ENCODE measurements at regions not wholly inside any gene's neighbourhood (a gene's known extent, or its start where the extent isn't known, plus 50 kb on each side); places are given as distances from the start of the nearest gene placed in this dataset.

DNA sequence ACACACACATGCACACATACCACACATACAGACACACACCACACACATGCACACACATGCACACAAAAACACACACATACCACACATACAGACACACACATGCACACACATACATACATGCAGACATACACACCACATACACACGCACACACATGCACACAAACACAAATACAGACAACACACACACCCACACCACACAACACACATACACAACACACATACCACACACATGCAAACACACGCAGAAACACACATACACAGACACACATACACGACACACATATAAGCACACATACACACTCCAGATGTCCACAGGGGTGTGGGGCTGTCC lies 60.1 kb upstream of the PPP2R2D start:
- no peaks in the 10 kb centered on the region for H3K27me3 Mint-ChIP-seq (ENCODE audit: unreplicated experiment)
- TF ChIP-seq, protein P1, sequence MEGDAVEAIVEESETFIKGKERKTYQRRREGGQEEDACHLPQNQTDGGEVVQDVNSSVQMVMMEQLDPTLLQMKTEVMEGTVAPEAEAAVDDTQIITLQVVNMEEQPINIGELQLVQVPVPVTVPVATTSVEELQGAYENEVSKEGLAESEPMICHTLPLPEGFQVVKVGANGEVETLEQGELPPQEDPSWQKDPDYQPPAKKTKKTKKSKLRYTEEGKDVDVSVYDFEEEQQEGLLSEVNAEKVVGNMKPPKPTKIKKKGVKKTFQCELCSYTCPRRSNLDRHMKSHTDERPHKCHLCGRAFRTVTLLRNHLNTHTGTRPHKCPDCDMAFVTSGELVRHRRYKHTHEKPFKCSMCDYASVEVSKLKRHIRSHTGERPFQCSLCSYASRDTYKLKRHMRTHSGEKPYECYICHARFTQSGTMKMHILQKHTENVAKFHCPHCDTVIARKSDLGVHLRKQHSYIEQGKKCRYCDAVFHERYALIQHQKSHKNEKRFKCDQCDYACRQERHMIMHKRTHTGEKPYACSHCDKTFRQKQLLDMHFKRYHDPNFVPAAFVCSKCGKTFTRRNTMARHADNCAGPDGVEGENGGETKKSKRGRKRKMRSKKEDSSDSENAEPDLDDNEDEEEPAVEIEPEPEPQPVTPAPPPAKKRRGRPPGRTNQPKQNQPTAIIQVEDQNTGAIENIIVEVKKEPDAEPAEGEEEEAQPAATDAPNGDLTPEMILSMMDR (IDR thresholded peaks at IDR 0.05; ENCODE audit: partially characterized antibody, unreplicated experiment): no peak
- no peaks in the 10 kb centered on the region for H3K36me3 Mint-ChIP-seq (ENCODE audit: unreplicated experiment)
- no peak overlapping the region for H3K27ac Mint-ChIP-seq (ENCODE audit: unreplicated experiment)
- DNase-seq: no peak
- no peaks in the 10 kb centered on the region for H3K9me3 Mint-ChIP-seq (ENCODE audit: unreplicated experiment)
- no peaks in the 10 kb centered on the region for H3K4me1 Mint-ChIP-seq (ENCODE audit: low read depth, unreplicated experiment)
- no peak overlapping the region for H3K4me3 Mint-ChIP-seq (ENCODE audit: unreplicated experiment)

DNA sequence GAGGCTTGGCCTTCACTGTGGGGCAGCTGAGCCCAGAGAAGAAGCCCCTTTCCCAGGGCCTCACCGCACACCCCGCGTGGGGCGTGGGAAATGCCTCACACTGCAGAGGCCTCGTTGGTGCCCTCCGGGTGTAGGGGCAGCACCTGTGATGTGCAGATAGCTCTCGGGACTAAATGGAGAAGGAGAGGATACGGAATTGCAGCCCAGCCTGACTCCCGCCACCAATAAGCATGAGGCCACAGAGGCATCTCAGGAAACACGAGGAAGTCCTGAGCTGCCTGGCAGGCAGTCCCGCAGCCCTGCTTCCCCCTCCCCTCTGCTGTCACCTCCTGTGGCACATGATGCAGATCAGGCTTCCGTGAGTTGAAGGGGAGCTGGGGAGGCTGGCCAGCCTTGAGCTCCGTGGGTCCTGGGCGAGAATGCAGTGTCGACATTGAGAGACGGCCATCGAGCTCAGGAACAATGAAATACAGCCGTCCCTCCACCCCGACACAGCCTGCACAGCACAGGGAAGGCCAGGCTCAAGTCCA lies 59.6 kb upstream of the PPP2R2D start:
- H3K4me3 Mint-ChIP-seq (ENCODE audit: unreplicated experiment): no peak overlapping the region

DNA sequence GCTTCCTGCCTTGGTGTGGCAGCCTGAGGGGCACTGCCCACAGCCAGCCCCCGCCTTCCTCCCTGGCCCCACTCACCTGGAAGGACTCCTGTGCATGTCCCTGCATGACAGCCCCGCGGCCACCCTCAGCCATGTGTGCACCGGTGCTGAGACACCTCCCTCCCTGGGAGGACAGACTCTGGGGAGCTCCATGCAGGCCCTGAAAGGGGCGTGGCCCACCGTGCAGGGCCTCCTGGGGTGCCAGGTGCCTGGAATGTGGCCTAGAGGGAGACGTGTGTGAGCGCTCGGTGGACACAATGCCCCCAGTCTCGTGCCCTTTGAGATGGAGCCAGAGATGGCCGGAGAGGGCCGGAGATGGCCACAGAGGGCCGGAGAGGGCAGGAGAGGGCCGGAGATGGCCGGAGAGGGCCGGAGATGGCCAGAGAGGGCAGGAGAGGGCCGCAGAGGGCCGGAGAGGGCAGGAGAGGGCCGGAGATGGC lies 59.1 kb upstream of the PPP2R2D start:
- no peaks in the 10 kb centered on the region for H3K36me3 Mint-ChIP-seq (ENCODE audit: unreplicated experiment)
- no peaks in the 10 kb centered on the region for H3K4me1 Mint-ChIP-seq (ENCODE audit: low read depth, unreplicated experiment)
- H3K27me3 Mint-ChIP-seq (ENCODE audit: unreplicated experiment): no peaks in the 10 kb centered on the region
- TF ChIP-seq, protein P1 (IDR thresholded peaks at IDR 0.05; ENCODE audit: partially characterized antibody, unreplicated experiment): no peak
- H3K9me3 Mint-ChIP-seq (ENCODE audit: unreplicated experiment): no peaks in the 10 kb centered on the region
- H3K27ac Mint-ChIP-seq (ENCODE audit: unreplicated experiment): no peak overlapping the region
- peak; percentile 13 for DNase-seq
- H3K4me3 Mint-ChIP-seq (ENCODE audit: unreplicated experiment): no peak overlapping the region

More for the DNA sequence above, 59.6 kb upstream of the PPP2R2D start:
- TF ChIP-seq, protein P1 (IDR thresholded peaks at IDR 0.05; ENCODE audit: partially characterized antibody, unreplicated experiment): no peak
- H3K36me3 Mint-ChIP-seq (ENCODE audit: unreplicated experiment): no peaks in the 10 kb centered on the region
- no peak overlapping the region for H3K27ac Mint-ChIP-seq (ENCODE audit: unreplicated experiment)
- no peaks in the 10 kb centered on the region for H3K4me1 Mint-ChIP-seq (ENCODE audit: low read depth, unreplicated experiment)
- DNase-seq: peak; percentile 14
- no peaks in the 10 kb centered on the region for H3K9me3 Mint-ChIP-seq (ENCODE audit: unreplicated experiment)
- no peaks in the 10 kb centered on the region for H3K27me3 Mint-ChIP-seq (ENCODE audit: unreplicated experiment)

DNA sequence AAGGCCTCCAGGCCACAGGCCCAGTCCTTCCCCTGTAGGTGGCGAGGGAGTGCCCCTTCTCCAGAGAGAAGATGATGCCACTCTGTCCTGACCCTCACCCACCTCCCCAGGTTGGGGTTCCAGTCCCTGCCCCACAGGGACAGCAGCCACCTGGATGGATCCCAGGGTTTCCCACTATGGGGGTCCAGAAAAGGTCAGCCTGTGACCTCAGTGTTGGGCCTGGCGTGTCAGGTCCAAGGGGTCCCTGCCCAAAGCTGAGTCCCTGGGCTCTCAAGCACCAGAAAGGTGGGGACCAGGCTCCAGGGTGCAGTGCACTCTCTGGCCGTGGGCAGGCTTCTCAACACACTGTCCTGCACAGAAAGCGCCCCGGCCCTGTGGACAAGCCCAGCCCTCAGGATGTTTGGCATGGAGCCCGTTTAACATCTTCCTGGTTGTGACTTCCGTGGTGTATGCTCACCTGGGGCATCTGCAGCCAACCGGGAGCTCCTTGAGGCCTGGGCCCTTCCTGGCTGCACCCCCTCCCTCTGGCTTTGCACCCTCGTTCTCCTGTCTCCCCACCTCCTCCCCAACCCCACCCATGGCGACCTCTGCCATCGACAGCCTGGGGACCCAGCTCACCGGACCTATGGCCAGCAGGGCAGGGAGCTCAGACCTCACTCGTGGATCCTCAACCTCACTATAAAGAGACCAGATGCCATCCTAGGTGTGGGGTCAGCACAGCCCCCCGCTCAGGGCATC lies 58.3 kb upstream of the PPP2R2D start:
- H3K27me3 Mint-ChIP-seq (ENCODE audit: unreplicated experiment): no peaks in the 10 kb centered on the region
- TF ChIP-seq, protein P1 (IDR thresholded peaks at IDR 0.05; ENCODE audit: partially characterized antibody, unreplicated experiment): no peak
- no peaks in the 10 kb centered on the region for H3K4me1 Mint-ChIP-seq (ENCODE audit: low read depth, unreplicated experiment)
- no peak overlapping the region for H3K4me3 Mint-ChIP-seq (ENCODE audit: unreplicated experiment)
- no peaks in the 10 kb centered on the region for H3K9me3 Mint-ChIP-seq (ENCODE audit: unreplicated experiment)
- no peaks in the 10 kb centered on the region for H3K36me3 Mint-ChIP-seq (ENCODE audit: unreplicated experiment)
- no peak overlapping the region for H3K27ac Mint-ChIP-seq (ENCODE audit: unreplicated experiment)
- peak; percentile 7 for DNase-seq

DNA sequence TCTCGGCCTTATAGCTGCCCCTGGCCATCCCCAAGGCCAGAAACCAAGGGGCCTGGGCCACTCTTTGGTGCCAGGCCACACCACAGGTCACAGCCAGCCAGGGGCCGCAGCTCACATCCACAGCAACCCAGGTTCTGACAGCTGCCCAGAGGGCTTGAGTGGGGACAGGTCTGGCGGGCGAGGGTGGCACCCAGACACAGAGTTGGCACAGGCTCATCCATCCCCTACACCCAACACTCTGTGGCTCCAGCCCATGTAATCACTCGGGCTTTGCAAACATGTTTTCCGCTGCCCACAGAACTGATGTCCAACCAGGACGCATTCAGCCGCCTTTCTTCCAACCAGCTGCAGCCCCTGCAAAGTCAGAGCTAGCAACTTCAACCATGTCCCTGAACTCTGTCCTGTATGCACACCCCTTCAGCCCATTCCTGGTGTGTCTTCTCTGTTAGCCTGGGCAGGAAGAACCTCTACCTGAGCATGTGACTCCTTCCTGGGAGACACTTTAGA lies 57.7 kb upstream of the PPP2R2D start:
- DNase-seq: peak; percentile 13
- Mint-ChIP-seq H3K27me3 (ENCODE audit: unreplicated experiment) (no peaks in the 10 kb centered on the region), H3K27ac (ENCODE audit: unreplicated experiment) (no peak overlapping the region), H3K4me3 (ENCODE audit: unreplicated experiment) (no peak overlapping the region), H3K36me3 (ENCODE audit: unreplicated experiment) (no peaks in the 10 kb centered on the region), H3K4me1 (ENCODE audit: low read depth, unreplicated experiment) (no peaks in the 10 kb centered on the region), H3K9me3 (ENCODE audit: unreplicated experiment) (no peaks in the 10 kb centered on the region)
- TF ChIP-seq, protein P1 (IDR thresholded peaks at IDR 0.05; ENCODE audit: partially characterized antibody, unreplicated experiment): no peak
